ENCODE measurements at regions not wholly inside any gene's neighbourhood (a gene's known extent, or its start where the extent isn't known, plus 50 kb on each side); places are given as distances from the start of the nearest gene placed in this dataset.
"Not testable (repeated sequence)": the region's sequence is repeated elsewhere in the genome, so short reads cannot be mapped to it uniquely, and the experiment has no call there.

DNA sequence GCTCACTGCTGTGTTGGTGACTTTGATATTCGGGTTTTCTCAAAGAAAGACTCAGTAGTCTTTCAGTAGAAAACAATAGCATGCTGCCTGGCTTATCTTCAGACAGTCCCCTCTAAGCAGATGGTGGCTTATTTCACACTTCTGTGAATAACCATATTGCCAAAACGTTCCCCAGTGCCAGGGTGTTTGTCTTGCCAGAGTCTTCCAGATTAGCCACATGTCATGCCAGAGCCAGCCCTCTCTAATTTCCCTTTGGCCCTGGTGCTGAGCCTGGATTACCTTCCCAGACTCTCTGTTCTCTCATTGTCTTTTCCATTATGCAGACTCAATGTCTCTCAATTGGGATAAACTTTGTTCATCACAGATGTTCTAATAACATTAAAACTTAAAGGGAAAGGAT, 488.0 kb upstream of the ATXN8OS start:
- TF ChIP-seq, protein P1, sequence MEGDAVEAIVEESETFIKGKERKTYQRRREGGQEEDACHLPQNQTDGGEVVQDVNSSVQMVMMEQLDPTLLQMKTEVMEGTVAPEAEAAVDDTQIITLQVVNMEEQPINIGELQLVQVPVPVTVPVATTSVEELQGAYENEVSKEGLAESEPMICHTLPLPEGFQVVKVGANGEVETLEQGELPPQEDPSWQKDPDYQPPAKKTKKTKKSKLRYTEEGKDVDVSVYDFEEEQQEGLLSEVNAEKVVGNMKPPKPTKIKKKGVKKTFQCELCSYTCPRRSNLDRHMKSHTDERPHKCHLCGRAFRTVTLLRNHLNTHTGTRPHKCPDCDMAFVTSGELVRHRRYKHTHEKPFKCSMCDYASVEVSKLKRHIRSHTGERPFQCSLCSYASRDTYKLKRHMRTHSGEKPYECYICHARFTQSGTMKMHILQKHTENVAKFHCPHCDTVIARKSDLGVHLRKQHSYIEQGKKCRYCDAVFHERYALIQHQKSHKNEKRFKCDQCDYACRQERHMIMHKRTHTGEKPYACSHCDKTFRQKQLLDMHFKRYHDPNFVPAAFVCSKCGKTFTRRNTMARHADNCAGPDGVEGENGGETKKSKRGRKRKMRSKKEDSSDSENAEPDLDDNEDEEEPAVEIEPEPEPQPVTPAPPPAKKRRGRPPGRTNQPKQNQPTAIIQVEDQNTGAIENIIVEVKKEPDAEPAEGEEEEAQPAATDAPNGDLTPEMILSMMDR (IDR thresholded peaks at IDR 0.05; ENCODE audit: insufficient read depth, low read length, poor library complexity, severe bottlenecking): no peak
- DNase-seq (ENCODE audit: low read depth): no peak
- no peaks in the 10 kb centered on the region for H3K36me3 ChIP-seq (ENCODE audit: control insufficient read depth, insufficient read depth, low read length)
- no peaks in the 10 kb centered on the region for H3K27me3 ChIP-seq (ENCODE audit: control insufficient read depth, insufficient read depth, low read length)
- no peak overlapping the region for H3K4me3 ChIP-seq (ENCODE audit: low read depth, low read length)

DNA sequence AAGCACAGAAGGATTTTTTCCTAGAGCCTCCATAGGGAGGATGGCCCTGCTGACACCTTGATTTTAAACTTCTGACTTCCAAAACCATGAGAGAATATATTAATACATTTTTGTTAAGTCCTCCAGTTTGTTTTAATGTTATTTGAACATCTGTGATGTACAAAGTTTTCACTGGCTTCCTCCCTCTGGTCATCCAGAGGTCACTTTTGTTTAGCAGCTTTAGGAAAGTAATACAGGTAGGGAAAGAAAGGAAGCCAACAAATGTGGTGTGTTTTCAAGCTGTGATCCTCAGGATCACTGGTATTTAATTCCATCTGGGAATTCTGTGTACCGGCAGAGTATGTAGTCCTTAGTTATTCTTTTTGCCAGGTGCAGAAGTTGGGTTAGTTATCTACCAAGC, 488.8 kb upstream of the ATXN8OS start:
- H3K27me3 ChIP-seq (ENCODE audit: control insufficient read depth, insufficient read depth, low read length): no peaks in the 10 kb centered on the region

DNA sequence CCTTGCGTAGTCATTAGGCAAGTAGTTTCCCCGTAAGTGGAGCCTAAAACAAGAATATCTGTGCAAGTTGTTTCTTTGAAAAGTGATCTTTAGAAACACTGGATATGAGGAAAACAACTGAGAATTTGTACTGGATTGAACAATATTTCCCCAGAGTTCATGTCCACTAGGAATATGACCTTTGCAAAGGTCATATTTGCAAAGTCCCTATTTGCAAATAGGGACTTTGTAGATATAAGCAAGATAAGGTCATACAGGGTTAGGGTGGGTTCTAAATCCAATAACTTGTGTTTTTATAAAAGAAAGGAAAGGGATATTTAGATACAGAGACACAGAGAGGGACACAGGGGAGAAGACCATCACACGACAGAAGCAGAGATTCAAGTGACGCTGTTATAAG, 489.2 kb upstream of the ATXN8OS start:
- Histone ChIP-seq H3K27me3 (ENCODE audit: control insufficient read depth, insufficient read depth, low read length) (no peaks in the 10 kb centered on the region), H3K4me3 (ENCODE audit: low read depth, low read length) (no peak overlapping the region), H3K36me3 (ENCODE audit: control insufficient read depth, insufficient read depth, low read length) (no peaks in the 10 kb centered on the region)
- no peak for DNase-seq (ENCODE audit: low read depth)
- TF ChIP-seq, protein P1 (IDR thresholded peaks at IDR 0.05; ENCODE audit: insufficient read depth, low read length, poor library complexity, severe bottlenecking): no peak

More for the DNA sequence above, 488.8 kb upstream of the ATXN8OS start:
- H3K4me3 ChIP-seq (ENCODE audit: low read depth, low read length): no peak overlapping the region
- no peaks in the 10 kb centered on the region for H3K36me3 ChIP-seq (ENCODE audit: control insufficient read depth, insufficient read depth, low read length)
- DNase-seq (ENCODE audit: low read depth): no peak
- TF ChIP-seq, protein P1 (IDR thresholded peaks at IDR 0.05; ENCODE audit: insufficient read depth, low read length, poor library complexity, severe bottlenecking): no peak

DNA sequence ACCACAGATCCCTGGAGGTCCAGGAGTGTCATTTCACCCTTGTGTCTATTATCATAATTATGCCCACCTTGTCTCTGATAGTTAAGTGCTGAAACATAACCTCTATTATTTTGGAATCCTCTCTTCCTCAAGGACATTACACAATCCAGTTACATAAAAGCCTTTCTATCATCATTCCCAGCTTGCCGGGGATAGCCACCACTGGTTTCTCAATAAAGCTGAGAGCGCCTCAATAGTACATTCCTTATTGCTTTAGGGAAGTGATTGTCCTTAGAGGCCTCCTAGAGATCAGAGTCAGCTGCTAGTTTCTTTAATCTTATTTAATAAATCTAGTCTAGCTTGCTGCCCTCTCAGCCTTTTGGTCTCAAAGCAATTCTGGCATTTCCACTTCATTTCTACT, 490.0 kb upstream of the ATXN8OS start:
- no peaks in the 10 kb centered on the region for H3K27me3 ChIP-seq (ENCODE audit: control insufficient read depth, insufficient read depth, low read length)
- H3K36me3 ChIP-seq (ENCODE audit: control insufficient read depth, insufficient read depth, low read length): no peaks in the 10 kb centered on the region
- no peak for DNase-seq (ENCODE audit: low read depth)
- TF ChIP-seq, protein P1 (IDR thresholded peaks at IDR 0.05; ENCODE audit: insufficient read depth, low read length, poor library complexity, severe bottlenecking): no peak
- H3K4me3 ChIP-seq (ENCODE audit: low read depth, low read length): no peak overlapping the region

DNA sequence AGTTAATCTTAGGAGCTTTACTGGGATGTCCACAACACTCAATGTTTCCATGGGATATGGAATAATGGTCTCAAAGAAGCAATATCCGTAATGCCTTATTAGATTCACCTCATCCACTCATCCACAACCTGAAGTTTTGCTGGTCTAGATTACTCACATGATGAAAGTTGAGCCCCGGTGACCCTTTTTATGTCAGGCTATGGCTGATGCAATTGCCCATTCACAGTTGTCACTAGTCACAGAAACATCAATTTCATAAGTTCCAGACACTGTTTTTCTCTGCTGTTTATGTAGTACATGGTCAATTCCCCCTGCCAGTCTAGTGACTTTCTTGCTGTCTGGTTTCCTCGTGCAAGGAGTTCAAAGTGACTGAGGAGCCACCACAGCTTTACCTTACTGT, 491.2 kb upstream of the ATXN8OS start:
- no peak for DNase-seq (ENCODE audit: low read depth)
- H3K4me3 ChIP-seq (ENCODE audit: low read depth, low read length): no peak overlapping the region
- H3K36me3 ChIP-seq (ENCODE audit: control insufficient read depth, insufficient read depth, low read length): no peaks in the 10 kb centered on the region
- TF ChIP-seq, protein P1 (IDR thresholded peaks at IDR 0.05; ENCODE audit: insufficient read depth, low read length, poor library complexity, severe bottlenecking): no peak
- H3K27me3 ChIP-seq (ENCODE audit: control insufficient read depth, insufficient read depth, low read length): no peaks in the 10 kb centered on the region

DNA sequence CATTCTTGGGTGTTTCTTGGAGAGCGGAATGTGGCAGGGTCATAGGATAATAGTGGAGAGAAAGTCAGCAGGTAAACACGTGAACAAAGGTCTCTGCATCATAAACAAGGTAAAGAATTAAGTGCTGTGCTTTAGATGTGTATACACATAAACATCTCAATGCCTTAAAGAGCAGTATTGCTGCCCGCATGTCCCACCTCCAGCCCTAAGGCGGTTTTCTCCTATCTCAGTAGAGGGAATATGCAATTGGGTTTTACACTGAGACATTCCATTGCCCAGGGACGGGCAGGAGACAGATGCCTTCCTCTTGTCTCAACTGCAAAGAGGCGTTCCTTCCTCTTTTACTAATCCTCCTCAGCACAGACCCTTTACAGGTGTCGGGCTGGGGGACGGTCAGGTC, 492.6 kb upstream of the ATXN8OS start:
- H3K4me3 ChIP-seq (ENCODE audit: low read depth, low read length); H3K27me3 ChIP-seq (ENCODE audit: control insufficient read depth, insufficient read depth, low read length); H3K36me3 ChIP-seq (ENCODE audit: control insufficient read depth, insufficient read depth, low read length); DNase-seq (ENCODE audit: low read depth): not testable (repeated sequence)
